ENCODE measurements at regions not wholly inside any gene's neighbourhood (a gene's known extent, or its start where the extent isn't known, plus 50 kb on each side); places are given as distances from the start of the nearest gene placed in this dataset.

- no peak; the same call in 1 of the 2 replicates for TF ChIP-seq CTCF (IDR thresholded peaks at IDR 0.05; ENCODE audit: low read length)
- no peak for TF ChIP-seq EZH2 (IDR thresholded peaks at IDR 0.05; ENCODE audit: borderline replicate concordance, low read length)
Measured at GRCh38 chr5:38751103-38751502, 94.7 kb upstream of the OSMR start.

Measured in OCI-LY1 (cell line).